ENCODE measurements at regions not wholly inside any gene's neighbourhood (a gene's known extent, or its start where the extent isn't known, plus 50 kb on each side); places are given as distances from the start of the nearest gene placed in this dataset.

DNA sequence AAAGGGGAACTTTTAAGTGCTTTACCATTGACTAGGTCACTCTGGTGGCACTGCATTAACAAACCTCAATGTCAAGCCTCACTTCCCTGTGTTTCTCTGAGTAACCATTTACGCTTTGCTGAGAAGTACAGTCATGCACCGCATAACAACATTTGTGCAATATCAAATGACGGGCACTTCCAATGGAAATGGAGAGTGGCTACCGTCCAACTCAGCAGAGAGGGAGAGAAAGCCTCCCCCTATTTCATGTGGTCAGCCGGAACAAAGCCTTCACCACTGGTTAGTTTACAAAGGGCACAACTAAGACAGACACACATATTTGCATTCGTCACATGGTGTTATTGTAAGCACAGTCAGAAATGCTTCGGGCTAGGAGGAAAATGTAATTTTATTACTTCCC, 117.3 kb downstream of the RASSF10 start:
- Histone ChIP-seq H3K4me3 (no peak overlapping the region), H3K36me3 (no peaks in the 10 kb centered on the region), H3K27ac (no peak overlapping the region), H3K4me1 (no peaks in the 10 kb centered on the region), H3K9me3 (peaks cover 0 to 3% (median 0%) of the 10 kb centered on the region in 4 donors), H3K27me3 (no peaks in the 10 kb centered on the region)
- intact Hi-C loops (cut with DNase I): no loop called here
- no peak for DNase-seq
- TF ChIP-seq EP300 (IDR thresholded peaks at IDR 0.05) (no peak), POLR2AphosphoS5 (IDR thresholded peaks at IDR 0.05) (no peak), POLR2A (IDR thresholded peaks at IDR 0.05) (no peak)
- TF ChIP-seq, protein P1, sequence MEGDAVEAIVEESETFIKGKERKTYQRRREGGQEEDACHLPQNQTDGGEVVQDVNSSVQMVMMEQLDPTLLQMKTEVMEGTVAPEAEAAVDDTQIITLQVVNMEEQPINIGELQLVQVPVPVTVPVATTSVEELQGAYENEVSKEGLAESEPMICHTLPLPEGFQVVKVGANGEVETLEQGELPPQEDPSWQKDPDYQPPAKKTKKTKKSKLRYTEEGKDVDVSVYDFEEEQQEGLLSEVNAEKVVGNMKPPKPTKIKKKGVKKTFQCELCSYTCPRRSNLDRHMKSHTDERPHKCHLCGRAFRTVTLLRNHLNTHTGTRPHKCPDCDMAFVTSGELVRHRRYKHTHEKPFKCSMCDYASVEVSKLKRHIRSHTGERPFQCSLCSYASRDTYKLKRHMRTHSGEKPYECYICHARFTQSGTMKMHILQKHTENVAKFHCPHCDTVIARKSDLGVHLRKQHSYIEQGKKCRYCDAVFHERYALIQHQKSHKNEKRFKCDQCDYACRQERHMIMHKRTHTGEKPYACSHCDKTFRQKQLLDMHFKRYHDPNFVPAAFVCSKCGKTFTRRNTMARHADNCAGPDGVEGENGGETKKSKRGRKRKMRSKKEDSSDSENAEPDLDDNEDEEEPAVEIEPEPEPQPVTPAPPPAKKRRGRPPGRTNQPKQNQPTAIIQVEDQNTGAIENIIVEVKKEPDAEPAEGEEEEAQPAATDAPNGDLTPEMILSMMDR (IDR thresholded peaks at IDR 0.05): no peak
- 68 to 69% methylated on average over 7 of the region's 7 CpGs for WGBS, 2 donors

GRCh38 chr11:13127161-13127560, 118.0 kb downstream of the RASSF10 start:
- Histone ChIP-seq H3K27me3 (no peaks in the 10 kb centered on the region), H3K4me1 (no peaks in the 10 kb centered on the region), H3K4me3 (no peak overlapping the region), H3K36me3 (no peaks in the 10 kb centered on the region), H3K9me3 (peaks cover 0 to 3% (median 0%) of the 10 kb centered on the region in 4 donors), H3K27ac (no peak overlapping the region)
- TF ChIP-seq POLR2A (IDR thresholded peaks at IDR 0.05): no peak
- intact Hi-C loops (cut with DNase I): no loop called here
- DNase-seq: no peak
- 88 to 96% methylated on average over 2 of the region's 2 CpGs for WGBS, 2 donors

DNA sequence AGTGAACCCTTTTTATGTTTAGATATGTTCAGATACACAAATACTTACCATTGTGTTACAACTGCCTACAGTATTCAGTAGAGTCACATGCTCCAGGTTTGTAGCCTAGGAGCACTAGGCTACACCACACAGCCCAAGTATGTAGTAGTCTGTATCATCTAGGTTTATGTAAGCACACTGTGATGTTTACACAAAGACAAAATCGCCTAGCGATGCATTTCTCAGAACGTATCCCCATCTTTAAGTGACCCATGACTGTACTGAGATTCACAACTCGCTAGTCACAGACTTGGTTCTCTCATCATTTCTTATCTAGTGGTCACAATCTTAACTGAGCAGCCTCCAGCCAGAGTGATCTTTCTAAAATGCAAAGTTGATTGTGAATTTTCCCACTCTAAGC, 119.2 kb downstream of the RASSF10 start:
- WGBS, 2 donors: 89 to 91% methylated on average over 4 of the region's 4 CpGs

DNA sequence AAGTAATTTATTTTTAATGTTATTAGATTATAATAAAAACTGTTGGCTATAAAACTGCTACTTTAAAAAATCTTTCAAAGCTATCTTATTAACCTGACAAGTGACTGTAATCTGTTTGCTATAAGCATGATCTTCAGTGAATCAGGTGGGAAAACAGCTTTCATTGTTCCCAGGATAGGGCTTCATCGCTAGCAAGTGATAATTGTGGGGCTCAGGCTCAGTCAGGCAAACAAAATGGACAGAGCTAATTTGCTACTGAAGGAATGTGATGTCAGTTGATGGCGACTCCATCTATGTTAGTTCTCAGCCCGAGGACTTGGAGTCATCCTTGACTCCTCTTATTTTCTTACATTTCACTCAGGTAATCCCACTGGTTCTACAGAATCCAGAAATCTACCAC, 125.0 kb downstream of the RASSF10 start:
- no peaks in the 10 kb centered on the region for H3K9me3 ChIP-seq
- intact Hi-C loops (cut with DNase I): no loop called here
- 87 to 90% methylated on average over 3 of the region's 3 CpGs for whole genome bisulfite sequencing, 2 donors
- no peaks in the 10 kb centered on the region for H3K27me3 ChIP-seq
- TF ChIP-seq EP300 (IDR thresholded peaks at IDR 0.05): no peak
- TF ChIP-seq, protein P1 (IDR thresholded peaks at IDR 0.05): no peak
- TF ChIP-seq POLR2A (IDR thresholded peaks at IDR 0.05): no peak
- TF ChIP-seq POLR2AphosphoS5 (IDR thresholded peaks at IDR 0.05): no peak
- H3K4me1 ChIP-seq: no peaks in the 10 kb centered on the region
- no peak overlapping the region for H3K27ac ChIP-seq
- H3K36me3 ChIP-seq: no peaks in the 10 kb centered on the region
- no peak for DNase-seq
- H3K4me3 ChIP-seq: no peak overlapping the region

More for the DNA sequence above, 119.2 kb downstream of the RASSF10 start:
- H3K27ac ChIP-seq: no peak overlapping the region
- H3K9me3 ChIP-seq: no peaks in the 10 kb centered on the region
- H3K4me1 ChIP-seq: no peaks in the 10 kb centered on the region
- H3K4me3 ChIP-seq: no peak overlapping the region
- no peak for DNase-seq
- no peak for TF ChIP-seq POLR2AphosphoS5 (IDR thresholded peaks at IDR 0.05)
- intact Hi-C loops (cut with DNase I): no loop called here
- H3K36me3 ChIP-seq: no peaks in the 10 kb centered on the region
- no peaks in the 10 kb centered on the region for H3K27me3 ChIP-seq

GRCh38 chr11:13134886-13135285, 125.8 kb downstream of the RASSF10 start:
- Histone ChIP-seq H3K4me3 (no peak overlapping the region), H3K27ac (no peak overlapping the region), H3K27me3 (no peaks in the 10 kb centered on the region), H3K4me1 (no peaks in the 10 kb centered on the region), H3K9me3 (no peaks in the 10 kb centered on the region), H3K36me3 (no peaks in the 10 kb centered on the region)
- intact Hi-C loops (cut with DNase I): no loop called here
- TF ChIP-seq POLR2A (IDR thresholded peaks at IDR 0.05): no peak
- TF ChIP-seq, protein P1 (IDR thresholded peaks at IDR 0.05): no peak
- TF ChIP-seq EP300 (IDR thresholded peaks at IDR 0.05): no peak
- TF ChIP-seq POLR2AphosphoS5 (IDR thresholded peaks at IDR 0.05): no peak
- no peak for DNase-seq
- WGBS, 2 donors: 60 to 88% methylated on average over 2 of the region's 2 CpGs
